HK-2 (cell line): ENCODE measurements at regions not wholly inside any gene's neighbourhood (a gene's known extent, or its start where the extent isn't known, plus 50 kb on each side); places are given as distances from the start of the nearest gene placed in this dataset.
"Not testable (repeated sequence)": the region's sequence is repeated elsewhere in the genome, so short reads cannot be mapped to it uniquely, and the experiment has no call there.

Source experiments
- DNase-seq: peaks from one replicate; pipeline ENCODE4 v3.0.0-alpha.2; 2018; ENCODE audit not compliant: unreplicated experiment

- no peak for DNase-seq
These were observed 132.6 kb downstream of the CUL2 start for GRCh38 chr10:34957531-34957930.

- DNase-seq, result peak; percentile 14
These were observed 133.4 kb downstream of the CUL2 start for GRCh38 chr10:34956756-34957155.

GRCh38 chr10:34955391-34955790 lies 134.8 kb downstream of the CUL2 start:
- no peak for DNase-seq

- DNase-seq, result no peak
These were observed 136.0 kb downstream of the CUL2 start for GRCh38 chr10:34954142-34954541.

- DNase-seq, result not testable (repeated sequence)
These were observed 136.3 kb upstream of the PARD3 start for GRCh38 chr10:34951263-34951887.

GRCh38 chr10:34945951-34946522 lies 130.9 kb upstream of the PARD3 start:
- not testable (repeated sequence) for DNase-seq

GRCh38 chr10:34941471-34942357 lies 126.6 kb upstream of the PARD3 start:
- DNase-seq, result no peak

GRCh38 chr10:34940436-34940835 lies 125.3 kb upstream of the PARD3 start:
- DNase-seq, result no peak

- DNase-seq, result no peak
These were observed 123.2 kb upstream of the PARD3 start for GRCh38 chr10:34938399-34938670.

- not testable (repeated sequence) for DNase-seq
These were observed 122.7 kb upstream of the PARD3 start for GRCh38 chr10:34937643-34938398.

- no peak for DNase-seq
These were observed 121.0 kb upstream of the PARD3 start for GRCh38 chr10:34936061-34936460.

GRCh38 chr10:34933676-34934075 lies 118.6 kb upstream of the PARD3 start:
- no peak for DNase-seq

- no peak for DNase-seq
These were observed 117.1 kb upstream of the PARD3 start for GRCh38 chr10:34932235-34932634.

- DNase-seq, result no peak
These were observed 116.1 kb upstream of the PARD3 start for GRCh38 chr10:34931216-34931615.

GRCh38 chr10:34922138-34922537 lies 107.0 kb upstream of the PARD3 start:
- no peak for DNase-seq

GRCh38 chr10:34920578-34920977 lies 105.5 kb upstream of the PARD3 start:
- no peak for DNase-seq

GRCh38 chr10:34918776-34919315 lies 103.8 kb upstream of the PARD3 start:
- no peak for DNase-seq

GRCh38 chr10:34918060-34918775 lies 103.1 kb upstream of the PARD3 start:
- no peak for DNase-seq

GRCh38 chr10:34916314-34916713 lies 101.2 kb upstream of the PARD3 start:
- peak; percentile 3 for DNase-seq

GRCh38 chr10:34912771-34913170 lies 97.7 kb upstream of the PARD3 start:
- DNase-seq, result no peak

GRCh38 chr10:34911661-34912205 lies 96.6 kb upstream of the PARD3 start:
- no peak for DNase-seq
